ENCODE measurements at regions not wholly inside any gene's neighbourhood (a gene's known extent, or its start where the extent isn't known, plus 50 kb on each side); places are given as distances from the start of the nearest gene placed in this dataset.

DNA sequence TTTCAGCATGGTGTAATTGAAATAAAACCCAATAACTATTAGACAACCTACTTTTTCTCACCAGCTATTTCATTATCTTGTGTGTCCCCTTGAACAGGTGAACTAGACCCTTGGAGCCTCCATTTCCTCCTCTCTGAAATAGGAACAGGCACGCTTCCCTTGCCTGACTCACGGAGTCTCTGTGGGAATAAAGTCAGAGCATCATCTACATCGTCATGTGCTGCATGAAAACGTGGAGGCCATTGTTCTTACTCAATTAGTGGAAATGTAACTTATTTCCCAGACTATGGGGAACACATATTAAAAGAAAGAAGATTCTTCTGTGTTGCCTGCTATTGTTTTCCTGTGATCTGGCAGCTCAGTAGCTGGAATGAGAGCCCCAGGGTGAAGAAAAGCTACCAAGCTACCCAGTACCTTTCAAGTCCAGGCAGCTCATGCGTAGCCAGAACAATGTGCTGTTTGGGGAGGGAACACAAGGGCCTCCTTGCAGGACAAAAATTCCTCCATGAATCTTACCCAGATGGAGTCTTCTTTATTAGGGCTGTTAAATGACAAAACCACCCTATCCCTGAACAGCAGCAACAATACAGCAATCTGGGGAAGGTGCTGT, 59.8 kb downstream of the SOX11 start:
- no peak for DNase-seq

DNA sequence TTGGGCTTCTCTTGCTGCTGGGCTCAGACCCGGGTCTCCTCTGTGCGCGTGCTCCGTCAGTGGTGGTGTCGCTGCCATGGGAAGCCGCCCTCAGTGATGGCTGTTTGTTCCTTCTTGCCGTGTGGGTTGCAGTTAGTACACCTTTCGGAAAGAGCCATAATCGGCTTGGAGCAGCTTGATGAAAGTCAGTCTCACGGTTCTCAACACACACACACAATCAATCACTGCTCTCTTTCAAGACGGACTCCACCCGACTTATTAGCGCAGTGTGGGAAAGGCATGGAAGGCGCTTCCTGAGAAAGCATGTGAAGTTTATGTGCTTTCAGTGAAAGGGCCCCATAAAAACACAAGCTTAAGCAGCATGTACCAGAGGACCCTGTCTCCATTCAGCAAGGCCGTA, 64.1 kb downstream of the SOX11 start:
- DNase-seq = no peak

DNA sequence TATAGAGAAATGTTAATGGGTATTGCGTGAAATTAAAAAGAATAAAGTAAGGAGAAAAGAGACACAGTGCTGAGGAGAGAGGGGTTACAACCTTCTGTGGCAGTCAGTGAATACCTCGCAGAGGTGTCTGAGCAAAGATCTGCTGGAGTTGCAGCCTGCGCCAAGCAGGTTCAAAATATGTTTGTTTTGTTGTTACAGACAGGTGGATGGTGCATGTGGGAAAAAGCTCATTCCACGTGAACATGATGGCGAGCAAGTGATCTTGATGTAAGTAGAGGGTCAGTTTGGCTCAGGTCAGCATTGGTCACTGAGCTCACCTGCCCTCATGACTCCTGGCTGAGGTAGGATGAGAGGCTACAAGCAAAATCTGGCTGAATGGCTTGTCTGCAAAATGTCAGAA, 66.2 kb downstream of the SOX11 start:
- no peak for DNase-seq

DNA sequence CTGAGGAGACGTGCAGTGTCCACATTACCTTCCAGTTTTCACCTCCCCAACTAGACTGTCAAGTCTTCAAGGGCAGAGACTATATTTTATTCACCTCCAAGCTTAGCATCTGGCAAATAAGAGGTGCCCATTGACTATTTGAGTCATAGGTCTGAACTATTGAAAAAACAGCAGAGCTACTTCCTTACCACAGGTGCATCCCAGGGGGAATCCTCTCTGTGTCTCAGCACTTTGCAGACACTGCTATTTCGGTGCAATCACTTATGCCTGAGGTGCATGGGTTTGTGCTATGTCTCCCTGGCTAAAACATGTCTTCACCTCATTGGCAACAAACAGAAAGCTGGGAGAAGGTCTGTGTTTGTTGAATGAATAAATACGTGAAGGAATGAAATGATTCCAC, 67.8 kb downstream of the SOX11 start:
- no peak for DNase-seq

DNA sequence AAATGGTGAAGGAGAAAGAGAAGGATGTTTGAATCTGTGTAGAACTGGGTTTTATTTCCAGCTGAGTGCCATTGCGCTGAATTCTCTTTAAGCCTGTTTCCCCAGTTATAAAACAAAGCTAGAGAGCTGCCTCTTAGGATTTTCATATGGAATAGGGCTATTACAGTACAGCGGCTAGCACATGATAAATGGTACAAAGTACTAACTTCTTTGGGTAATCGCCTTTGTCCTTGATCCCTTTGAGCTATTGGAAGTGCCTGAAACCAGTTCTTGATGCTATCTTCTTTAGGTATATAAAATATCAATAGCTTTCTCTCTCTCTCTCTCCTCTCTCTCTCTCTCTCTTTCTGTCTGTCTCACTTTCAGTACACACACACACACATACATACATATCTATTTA, 71.3 kb downstream of the SOX11 start:
- DNase-seq = no peak

DNA sequence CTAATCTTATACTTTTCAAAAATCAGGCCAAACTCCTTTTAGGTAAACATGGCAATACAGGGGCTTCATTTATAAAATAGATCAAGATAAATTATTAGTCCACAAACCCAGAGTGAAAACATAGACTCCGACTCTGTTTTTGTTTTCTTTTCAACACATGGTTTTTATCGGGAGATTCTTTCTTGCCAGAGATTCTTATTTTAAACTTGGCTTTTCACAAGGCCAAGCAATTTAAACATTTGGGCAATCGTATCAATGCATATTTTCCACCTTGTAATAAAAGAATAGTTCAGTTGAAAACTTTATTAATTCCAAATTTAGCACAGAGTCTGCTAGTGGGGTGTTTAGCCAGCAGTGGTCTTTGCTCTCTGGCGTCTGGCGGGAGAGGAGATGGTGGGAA, 71.9 kb downstream of the SOX11 start:
- no peak for DNase-seq

DNA sequence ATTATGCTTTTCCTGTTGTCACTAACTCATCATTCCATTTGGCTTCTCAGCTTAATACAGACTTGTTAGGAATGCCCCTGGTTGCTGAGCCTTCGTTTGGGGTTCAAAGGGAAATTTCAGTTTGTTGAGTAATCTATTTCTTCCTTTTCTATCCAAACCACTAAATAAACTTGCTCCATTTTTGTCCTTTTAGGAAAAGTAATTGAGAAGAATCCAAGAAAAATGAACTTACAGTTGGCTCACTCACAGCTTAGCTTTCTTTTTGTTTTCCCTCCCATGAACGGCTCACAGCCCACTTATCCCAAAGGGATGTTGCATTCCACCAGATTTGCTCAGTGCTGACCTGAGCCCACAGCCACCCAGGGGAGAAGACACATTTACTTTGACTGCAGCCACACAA, 73.9 kb downstream of the SOX11 start:
- DNase-seq = no peak

DNA sequence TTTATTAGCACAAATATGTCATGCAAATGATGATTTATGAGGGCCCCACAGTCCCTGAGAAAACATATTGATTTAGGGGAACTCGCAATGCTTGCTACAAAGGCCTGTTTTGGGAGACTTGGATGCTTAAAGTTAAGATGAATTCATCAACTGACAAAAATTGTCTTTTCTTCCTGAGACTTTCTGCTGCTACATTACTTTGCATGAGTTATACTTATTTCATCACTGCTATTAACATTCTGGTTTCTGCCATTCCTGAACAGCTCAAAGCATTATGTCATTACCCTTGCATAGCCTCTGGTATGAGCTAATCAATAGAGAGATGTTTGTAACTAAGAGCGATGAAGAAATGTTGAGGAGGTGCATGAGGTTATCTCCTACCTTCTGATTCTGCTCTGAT, 74.4 kb downstream of the SOX11 start:
- DNase-seq = no peak

DNA sequence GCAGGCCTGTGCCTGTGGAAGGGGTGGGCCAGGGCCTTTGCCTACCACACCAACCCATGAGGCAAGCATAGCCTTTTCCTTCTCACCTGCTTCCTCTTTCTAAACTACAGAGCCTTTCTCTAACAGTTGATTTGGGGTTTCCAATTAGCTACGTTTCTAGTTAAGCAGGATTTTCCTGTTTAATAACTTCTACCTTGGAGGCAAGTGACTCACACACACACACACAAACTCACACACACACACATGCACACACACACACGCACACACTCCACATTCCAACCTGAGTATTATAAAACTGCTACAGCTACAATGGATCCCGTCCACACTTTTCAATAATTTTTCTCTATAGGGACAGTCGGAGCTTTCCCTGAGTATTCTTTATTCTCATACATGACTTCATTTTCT, 84.9 kb downstream of the SOX11 start:
- DNase-seq = no peak

DNA sequence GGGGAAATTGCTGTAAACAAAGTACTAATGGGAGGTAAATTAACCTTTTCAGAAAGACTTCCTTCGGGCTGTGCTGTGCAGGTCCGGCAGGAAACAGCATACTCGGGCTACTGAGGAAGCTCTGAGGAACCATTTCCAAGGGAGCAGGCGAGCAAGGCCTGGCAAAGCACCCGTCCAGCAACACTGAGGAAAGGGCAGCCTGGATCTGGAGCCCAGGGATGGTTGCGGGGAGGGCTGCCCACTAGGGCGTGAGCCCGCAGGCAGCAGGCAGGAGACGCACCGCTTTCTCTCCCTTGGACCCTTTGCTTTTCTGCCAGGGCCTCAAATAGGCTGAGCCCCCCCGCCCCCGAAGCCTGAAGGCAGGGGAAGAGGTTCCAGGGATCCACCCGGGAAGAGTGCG, 89.5 kb downstream of the SOX11 start:
- no peak for DNase-seq

DNA sequence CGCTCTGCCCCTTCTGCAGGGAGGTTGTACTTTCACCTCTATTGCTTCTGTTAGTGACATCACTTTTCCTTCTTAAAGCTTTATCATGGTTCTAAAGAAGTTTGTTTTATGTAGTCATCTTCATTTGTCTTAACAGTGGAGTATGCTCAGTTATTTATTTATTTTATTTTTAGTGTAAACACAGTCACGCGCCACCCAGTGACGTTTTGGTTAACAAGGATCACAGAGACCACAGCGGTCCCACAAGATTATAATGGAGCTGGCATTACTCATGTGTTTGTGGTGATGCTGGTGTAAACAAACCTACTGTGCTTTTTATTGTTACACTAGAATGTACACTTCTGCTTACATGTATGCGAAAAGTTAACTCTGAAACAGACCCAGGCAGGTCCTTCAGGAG, 89.9 kb downstream of the SOX11 start:
- DNase-seq = no peak

DNA sequence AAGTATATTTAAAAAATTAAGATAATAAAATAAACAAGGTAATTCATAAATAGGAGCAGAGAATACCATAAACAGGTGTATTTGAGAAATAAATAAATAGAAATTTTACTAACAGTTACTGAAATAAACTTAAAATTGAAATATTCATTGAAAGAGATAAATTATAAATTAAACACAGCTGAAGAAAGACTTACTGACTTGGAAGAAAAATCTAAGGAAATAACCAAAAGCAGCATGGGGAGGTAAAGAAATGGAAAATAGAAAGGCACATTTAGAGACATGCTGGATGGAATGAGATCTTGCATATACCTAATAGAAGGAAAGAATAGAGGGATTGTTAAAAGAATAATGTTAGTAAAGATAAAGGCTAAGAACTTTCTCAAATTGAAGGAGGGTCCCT, 96.3 kb downstream of the SOX11 start:
- no peak for DNase-seq

DNA sequence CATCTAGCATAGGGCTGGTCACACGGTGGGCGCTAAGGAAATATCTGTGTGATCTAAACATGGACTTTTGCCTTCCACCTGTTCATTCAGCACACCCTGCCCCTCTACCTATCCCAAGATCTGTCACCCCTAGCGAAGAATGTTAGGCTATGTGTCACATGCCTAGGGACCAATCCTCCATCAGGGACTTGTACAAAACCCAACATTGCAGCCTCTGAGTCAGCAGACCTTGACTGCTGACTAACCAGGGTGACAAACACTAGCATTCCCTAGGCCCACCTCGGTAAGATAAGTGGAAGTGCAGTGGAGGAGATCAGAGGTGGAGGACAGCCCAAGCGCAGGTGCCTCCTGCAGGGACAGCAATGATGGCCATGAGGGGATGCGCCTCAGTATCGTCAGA, 99.2 kb downstream of the SOX11 start:
- DNase-seq = no peak

DNA sequence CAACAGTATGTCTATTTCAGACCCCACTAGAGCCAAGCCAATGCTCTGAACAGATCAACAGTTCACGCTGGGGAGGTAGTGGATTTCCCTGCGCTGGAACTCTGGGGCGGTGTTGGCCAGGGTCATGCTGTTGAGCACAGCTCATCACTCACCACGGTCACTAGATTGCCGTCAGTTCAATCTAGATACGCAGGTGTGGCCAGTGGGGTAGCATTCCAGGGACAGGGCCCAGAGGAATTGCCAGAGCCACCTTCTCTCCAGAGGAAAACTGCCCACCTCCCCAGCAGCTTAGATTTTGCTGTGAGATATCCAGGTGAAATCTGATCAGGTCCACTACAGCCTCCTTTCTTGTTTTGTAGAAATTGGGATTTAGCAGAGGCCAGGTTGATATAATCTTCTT, 101.8 kb downstream of the SOX11 start:
- no peak for DNase-seq

DNA sequence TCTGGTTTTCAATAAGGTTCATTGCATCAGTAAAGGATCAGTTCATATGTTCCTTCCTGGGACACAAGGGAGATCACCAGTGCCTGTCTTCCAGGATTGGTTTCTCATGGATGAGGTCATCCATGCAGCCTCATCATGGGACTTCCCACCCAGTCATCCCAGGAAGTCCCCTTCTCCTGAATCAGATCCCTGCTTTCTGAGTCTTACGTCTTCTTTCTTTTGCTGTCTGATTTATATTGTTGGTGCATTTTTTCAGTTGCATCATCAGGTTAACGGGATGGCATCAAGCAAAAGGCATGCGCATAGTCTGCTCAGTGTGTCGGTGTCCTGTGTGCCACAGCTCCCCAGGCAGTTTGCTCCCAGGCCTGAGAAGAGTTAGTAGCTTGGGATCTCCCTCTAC, 105.9 kb downstream of the SOX11 start:
- no peak for DNase-seq

DNA sequence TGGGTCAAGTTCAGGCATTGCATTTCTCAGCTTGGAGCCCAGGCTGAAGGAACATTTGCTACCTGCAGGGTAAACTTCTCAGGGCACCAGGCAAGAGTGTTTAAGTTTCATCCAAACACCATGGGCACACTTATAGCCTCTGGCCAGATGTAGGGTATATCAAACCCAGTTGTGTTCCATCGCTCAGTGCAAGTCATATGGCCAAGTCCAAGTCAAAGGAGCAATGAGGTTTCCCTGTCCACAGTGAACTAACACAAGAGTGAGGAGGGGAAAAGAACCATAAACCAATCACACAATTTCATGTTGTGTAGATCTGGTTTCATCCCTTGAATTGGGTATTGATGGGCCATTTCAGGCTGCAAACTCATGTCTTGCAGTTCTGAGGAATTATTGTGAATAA, 107.2 kb downstream of the SOX11 start:
- DNase-seq = no peak

DNA sequence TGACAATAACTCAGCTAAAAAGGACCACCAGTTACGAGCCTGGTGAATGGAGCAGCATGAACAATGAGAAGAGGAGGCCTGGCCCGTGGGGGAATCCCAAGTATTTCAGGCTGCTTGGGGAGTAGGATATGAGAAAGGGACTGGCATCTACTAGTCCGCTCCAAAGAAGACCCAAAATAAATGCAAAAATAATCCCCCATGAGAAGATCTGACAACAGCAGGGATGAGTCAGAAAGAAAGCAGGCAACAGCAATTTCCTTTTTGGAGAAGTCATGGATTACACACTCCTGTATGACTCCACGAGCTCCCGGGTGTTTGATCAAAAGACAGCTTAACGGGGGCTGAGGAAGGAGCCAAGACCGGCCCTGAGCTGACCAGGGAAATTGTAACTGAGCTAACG, 111.4 kb downstream of the SOX11 start:
- no peak for DNase-seq

DNA sequence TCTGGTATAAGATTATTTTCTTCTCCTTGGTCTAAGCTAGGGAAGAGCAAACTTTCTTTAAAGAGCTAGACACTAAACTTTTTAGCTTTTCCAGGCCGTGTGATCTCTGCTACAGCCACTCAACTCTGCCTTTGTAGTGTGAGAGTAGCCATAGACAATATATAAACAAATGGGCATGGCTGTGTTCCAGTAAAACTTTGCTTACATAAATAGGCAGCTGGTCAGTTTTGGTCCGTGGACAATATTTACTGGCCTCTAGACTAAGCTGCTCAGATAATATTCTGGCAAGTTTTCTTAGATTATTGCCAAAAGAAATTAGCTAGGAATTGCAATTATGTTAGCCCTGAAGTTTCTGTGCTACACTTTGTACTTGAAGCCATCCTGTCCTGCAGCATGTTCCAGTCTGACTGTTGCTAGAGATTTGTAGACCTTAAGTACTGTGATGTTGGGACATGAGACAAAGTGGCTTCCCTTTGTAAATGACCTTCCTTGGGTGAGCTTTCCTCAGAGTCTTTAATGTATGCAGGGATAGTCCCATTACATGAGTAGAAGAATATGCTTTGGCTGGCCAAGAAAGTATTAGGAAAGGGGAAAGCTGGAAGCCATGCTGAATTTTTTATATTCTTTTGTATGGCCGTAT, 126.9 kb downstream of the SOX11 start:
- DNase-seq = no peak

DNA sequence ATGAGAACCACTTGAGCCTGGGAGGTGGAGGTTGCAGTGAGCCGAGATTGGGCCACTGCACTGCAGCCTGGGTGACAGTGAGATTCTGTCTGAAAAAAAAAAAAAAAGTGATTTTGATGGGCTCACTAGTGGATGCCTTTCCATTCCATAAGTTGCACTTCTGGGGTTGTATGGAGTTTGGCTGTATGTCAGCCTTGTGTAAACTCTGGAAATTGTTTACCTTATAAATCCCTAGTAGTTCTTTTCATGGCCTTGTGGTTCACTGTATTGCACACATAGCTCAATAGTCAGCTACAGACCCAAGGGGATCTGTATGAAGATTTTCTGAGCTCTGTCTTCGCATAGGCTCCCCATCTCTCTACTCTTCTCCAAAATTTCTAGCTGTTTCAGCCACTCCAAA, 131.9 kb downstream of the SOX11 start:
- DNase-seq = no peak

DNA sequence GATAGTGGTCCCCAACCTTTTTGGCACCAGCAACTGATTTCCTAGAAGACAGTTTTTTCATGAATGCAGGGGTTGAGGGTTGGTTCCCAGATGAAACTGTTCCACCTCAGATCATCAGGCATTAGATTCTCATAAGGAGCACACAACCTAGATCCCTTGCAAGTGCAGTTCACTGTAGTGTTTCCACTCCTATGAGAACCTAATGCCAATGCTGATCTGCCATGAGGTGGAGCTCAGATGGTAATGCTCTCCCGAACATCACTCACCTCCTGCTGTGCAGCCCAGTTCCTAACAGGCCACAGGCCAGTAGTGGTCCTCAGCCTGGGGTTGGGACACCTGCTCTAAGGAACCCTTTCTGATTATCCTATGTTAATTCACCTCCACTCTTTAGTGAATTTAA, 133.5 kb downstream of the SOX11 start:
- DNase-seq = no peak

DNA sequence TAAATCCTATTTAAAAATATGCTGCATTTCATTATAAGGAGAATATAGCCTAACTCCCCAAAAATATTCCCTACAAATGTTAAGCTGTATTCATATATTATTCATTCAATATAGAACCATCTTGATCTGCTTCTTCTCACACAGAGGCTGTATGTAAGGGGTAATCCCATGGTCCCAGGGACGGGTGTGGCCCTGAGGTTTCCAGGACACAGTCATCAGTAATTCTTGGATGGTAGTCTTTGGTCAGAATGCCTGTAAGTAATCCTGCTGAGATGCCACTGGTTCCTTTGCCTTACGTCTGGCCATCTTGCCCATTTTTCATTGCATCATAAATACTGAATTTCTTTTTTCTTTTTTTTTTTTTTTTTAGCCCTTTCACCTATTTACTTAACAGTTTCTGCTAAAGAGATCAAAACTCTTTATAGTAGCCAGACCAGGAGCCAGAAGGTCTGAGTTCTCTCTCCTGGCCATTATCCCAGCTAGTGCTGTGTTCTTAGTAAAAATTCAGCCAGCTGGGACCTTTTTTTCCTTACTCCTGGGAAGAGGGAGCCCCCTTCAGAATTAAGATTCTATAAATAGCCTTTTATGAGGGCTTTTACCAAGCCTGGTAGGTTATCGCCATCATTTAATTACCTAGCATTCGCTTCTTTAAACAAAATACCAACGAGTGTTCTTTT, 134.9 kb downstream of the SOX11 start:
- DNase-seq = no peak

DNA sequence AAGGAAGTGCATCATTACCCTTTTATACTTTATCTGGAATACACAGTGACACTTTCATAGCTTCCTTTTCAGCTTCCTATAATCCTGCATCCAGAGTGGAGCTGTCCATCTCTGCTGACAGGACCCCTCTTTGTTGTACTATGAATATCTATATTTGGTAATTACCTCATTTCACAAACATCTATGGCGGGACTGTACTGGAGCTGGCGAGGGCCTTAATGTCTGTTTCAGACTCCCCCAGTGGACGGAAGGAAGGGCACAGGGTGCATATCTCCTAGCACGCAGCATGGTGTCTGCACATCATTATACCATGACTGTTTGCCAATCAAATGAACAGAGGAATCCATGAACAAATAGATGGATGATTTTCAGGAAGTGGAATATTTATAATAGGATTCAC, 142.3 kb downstream of the SOX11 start:
- no peak for DNase-seq

DNA sequence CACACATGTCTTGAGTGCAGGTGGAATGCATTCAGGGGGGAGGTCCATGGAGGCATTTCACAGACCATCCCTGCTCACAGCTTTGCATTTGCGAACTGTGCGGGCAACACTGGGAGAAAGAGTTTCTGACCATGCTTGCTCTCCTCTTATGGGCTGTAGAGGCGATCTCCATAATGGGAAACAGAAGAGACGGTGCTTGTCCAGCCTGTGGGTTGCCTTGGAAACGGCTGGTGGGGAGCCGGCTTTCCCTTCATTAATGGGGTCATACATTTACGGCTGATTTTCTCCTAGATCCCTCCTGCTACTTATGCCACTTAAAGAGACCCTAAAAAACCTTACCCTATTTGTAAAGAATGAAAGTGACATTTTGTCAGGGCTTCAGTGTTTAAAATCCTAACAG, 147.4 kb downstream of the SOX11 start:
- DNase-seq = no peak

DNA sequence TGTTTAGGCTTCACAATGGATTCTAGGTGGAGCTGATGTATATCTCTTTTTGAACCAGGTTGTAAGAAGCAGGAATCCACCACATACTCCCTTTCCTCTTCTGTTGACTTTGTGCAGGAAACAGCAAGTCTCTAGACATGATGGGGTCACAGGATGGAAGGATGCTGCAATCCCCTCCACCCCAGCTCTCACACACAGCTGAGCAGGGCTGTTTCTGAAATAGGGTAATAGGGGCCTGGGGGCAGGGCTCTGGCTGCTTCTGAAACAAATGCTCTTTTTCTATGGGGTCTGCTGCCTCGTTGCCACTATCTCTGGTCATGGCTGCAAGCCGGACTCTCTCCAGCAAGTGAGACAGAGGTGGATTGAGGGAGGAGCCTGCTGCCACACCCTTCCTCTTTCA, 148.9 kb downstream of the SOX11 start:
- DNase-seq = no peak

DNA sequence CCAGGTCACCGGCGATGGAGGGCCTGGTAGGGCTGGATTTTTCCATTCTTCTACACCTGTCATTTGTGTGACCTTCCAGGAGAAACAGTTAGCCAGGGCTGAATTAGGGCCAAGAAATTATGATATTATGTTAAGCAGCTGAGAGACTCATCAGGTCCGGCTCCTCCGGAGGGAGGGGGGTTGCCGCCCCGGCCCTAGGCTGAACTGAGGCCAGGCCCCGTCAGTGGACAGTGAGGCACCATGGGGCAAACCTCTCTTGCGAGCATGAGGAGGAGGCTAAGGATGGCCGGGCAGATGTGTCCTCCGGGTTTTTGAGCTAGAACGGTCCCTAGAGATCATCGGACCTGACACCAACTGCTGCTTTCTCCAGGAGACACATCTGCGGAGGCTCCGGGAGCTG, 150.1 kb downstream of the SOX11 start:
- DNase-seq = no peak

Measured in cerebellar nuclear complex (tissue), 1 donor.